GM23338 (cell line): ENCODE measurements at regions not wholly inside any gene's neighbourhood (a gene's known extent, or its start where the extent isn't known, plus 50 kb on each side); places are given as distances from the start of the nearest gene placed in this dataset.

Source experiments
- ATAC-seq: fragments of 200-7000 bp; cut with Tn5 transposase; 3 replicates; pipeline ENCODE4 v1.9.1; 2020
- DNase-seq: peaks from one replicate; pipeline ENCODE4 v3.0.0-alpha.2; 2015; ENCODE audit warnings: low spot score
- H2AFZ ChIP-seq: fragments of 200-600 bp; sonication (generic); 2 replicates; pipeline ENCODE4 v1.8.0; 2016; ENCODE audit warnings: antibody characterized with exemption, mild to moderate bottlenecking, moderate library complexity
- H3F3A ChIP-seq: fragments of 200-600 bp; sonication (generic); replicated peaks from 2 replicates; pipeline ENCODE4 v1.8.0; 2017; ENCODE audit warnings: antibody characterized with exemption, mixed run types, low read depth
- H3K27ac ChIP-seq: fragments of 200-600 bp; sonication (generic); 2 replicates; pipeline ENCODE4 v1.6.1; 2016; ENCODE audit warnings: low read depth
- H3K27me3 ChIP-seq: fragments of 200-600 bp; sonication (generic); 2 replicates; pipeline ENCODE4 v1.8.0; 2016; ENCODE audit warnings: mild to moderate bottlenecking, mixed run types, moderate library complexity; ENCODE audit not compliant: insufficient read depth
- H3K36me3 ChIP-seq: fragments of 200-600 bp; sonication (generic); 2 replicates; pipeline ENCODE4 v1.8.0; 2016; ENCODE audit warnings: mild to moderate bottlenecking; ENCODE audit not compliant: insufficient read depth
- H3K4me1 ChIP-seq: fragments of 200-600 bp; sonication (generic); 2 replicates; pipeline ENCODE4 v1.8.0; 2016; ENCODE audit warnings: mild to moderate bottlenecking, moderate library complexity; ENCODE audit not compliant: insufficient read depth
- H3K4me2 ChIP-seq: fragments of 200-600 bp; sonication (generic); 2 replicates; pipeline ENCODE4 v1.7.1; 2017; ENCODE audit warnings: mixed run types
- H3K4me3 ChIP-seq: fragments of 200-600 bp; sonication (generic); 2 replicates; pipeline ENCODE4 v1.6.1; 2016; ENCODE audit warnings: mixed run types
- H3K79me2 ChIP-seq: fragments of 200-600 bp; sonication (generic); replicated peaks from 2 replicates; pipeline ENCODE4 v1.8.0; 2017; ENCODE audit warnings: mild to moderate bottlenecking; ENCODE audit not compliant: insufficient read depth
- H3K9me2 ChIP-seq: fragments of 200-600 bp; sonication (generic); 2 replicates; pipeline ENCODE4 v1.8.0; 2017; ENCODE audit not compliant: insufficient read depth
- H4K20me1 ChIP-seq: fragments of 200-600 bp; sonication (generic); replicated peaks from 2 replicates; pipeline ENCODE4 v1.8.0; 2017; ENCODE audit warnings: mild to moderate bottlenecking; ENCODE audit not compliant: insufficient read depth
- H3K27ac Mint-ChIP-seq: 2 replicates; pipeline ENCODE4 v1.8.0; 2020; ENCODE audit warnings: inconsistent platforms, mild to moderate bottlenecking, moderate library complexity, mixed read lengths
- H3K27me3 Mint-ChIP-seq: 3 replicates; pipeline ENCODE4 v1.8.0; 2022; ENCODE audit warnings: low read depth, mild to moderate bottlenecking, moderate library complexity, mixed read lengths, inconsistent platforms; ENCODE audit not compliant: insufficient read depth, poor library complexity
- H3K36me3 Mint-ChIP-seq: 3 replicates; pipeline ENCODE4 v1.8.0; 2021; ENCODE audit warnings: low read depth, mild to moderate bottlenecking, inconsistent platforms, moderate library complexity, mixed read lengths
- H3K4me1 Mint-ChIP-seq: 3 replicates; pipeline ENCODE4 v1.8.0; 2020; ENCODE audit warnings: mild to moderate bottlenecking, inconsistent platforms, mixed read lengths
- H3K4me3 Mint-ChIP-seq: 3 replicates; pipeline ENCODE4 v1.8.0; 2021; ENCODE audit warnings: moderate library complexity, mild to moderate bottlenecking, inconsistent platforms, mixed read lengths
- H3K9me3 Mint-ChIP-seq: 3 replicates; pipeline ENCODE4 v1.8.0; 2020; ENCODE audit warnings: moderate library complexity, mild to moderate bottlenecking, inconsistent platforms, mixed read lengths
- CREB1 ChIP-seq: fragments of 250-450 bp; sonication (Bioruptor Pico); IDR thresholded peaks from 2 replicates; pipeline ENCODE4 v1.5.0; 2020; ENCODE audit warnings: low read depth, mild to moderate bottlenecking, moderate library complexity
- EZH2 ChIP-seq: fragments of 200-600 bp; sonication (generic); IDR thresholded peaks from one replicate; pipeline ENCODE4 v1.8.0; 2017; ENCODE audit warnings: antibody characterized with exemption, mild to moderate bottlenecking, low read depth; ENCODE audit not compliant: unreplicated experiment
- EZH2phosphoT487 ChIP-seq: fragments of 200-600 bp; sonication (generic); IDR thresholded peaks from one replicate; pipeline ENCODE4 v1.8.1; 2018; ENCODE audit warnings: antibody characterized with exemption; ENCODE audit not compliant: unreplicated experiment
- JUNB ChIP-seq: IDR thresholded peaks from one replicate; pipeline ENCODE4 v1.6.1; 2016; ENCODE audit warnings: antibody characterized with exemption; ENCODE audit not compliant: unreplicated experiment
- NANOG ChIP-seq: IDR thresholded peaks from 2 replicates; pipeline ENCODE4 v1.6.1; 2016; ENCODE audit warnings: antibody characterized with exemption, borderline replicate concordance
- POLR2AphosphoS5 ChIP-seq: IDR thresholded peaks from 2 replicates; pipeline ENCODE4 v1.6.1; 2016; ENCODE audit warnings: antibody characterized with exemption, low read depth
- STAT1 ChIP-seq: IDR thresholded peaks from one replicate; pipeline ENCODE4 v1.6.1; 2016; ENCODE audit warnings: antibody characterized with exemption; ENCODE audit not compliant: unreplicated experiment
- ZNF114 ChIP-seq: fragments of 250-450 bp; sonication (Bioruptor Pico); IDR thresholded peaks from 2 replicates; pipeline ENCODE4 v1.5.0; 2020; ENCODE audit warnings: mild to moderate bottlenecking, moderate library complexity
- ZNF331 ChIP-seq: fragments of 250-450 bp; sonication (Bioruptor Pico); IDR thresholded peaks from 2 replicates; pipeline ENCODE4 v1.5.0; 2020; ENCODE audit warnings: low read depth, mild to moderate bottlenecking, moderate library complexity
- TF ChIP-seq, protein P1 (sequence below), 2 experiments: fragments of 200-600 bp in 1 of 2; sonication (generic) in 1 of 2; conservative IDR thresholded peaks; 2 replicates each; pipeline versions ENCODE4 v1.5.1 to v1.6.1; 2016 to 2017; ENCODE audit warnings: antibody characterized with exemption in 2 of 2, low read depth in 2 of 2, mild to moderate bottlenecking in 2 of 2, moderate library complexity in 1 of 2
- TF ChIP-seq, protein P2 (sequence below): IDR thresholded peaks from one replicate; pipeline ENCODE4 v1.6.1; 2018; ENCODE audit warnings: antibody characterized with exemption; ENCODE audit not compliant: unreplicated experiment
- TF ChIP-seq, protein P3 (sequence below): fragments of 250-450 bp; sonication (Bioruptor Pico); IDR thresholded peaks from 2 replicates; pipeline ENCODE4 v1.5.0; 2020; ENCODE audit warnings: mild to moderate bottlenecking, moderate library complexity
- TF ChIP-seq, protein P4 (sequence below): IDR thresholded peaks from 2 replicates; pipeline ENCODE4 v1.6.1; 2016; ENCODE audit warnings: antibody characterized with exemption

DNA sequence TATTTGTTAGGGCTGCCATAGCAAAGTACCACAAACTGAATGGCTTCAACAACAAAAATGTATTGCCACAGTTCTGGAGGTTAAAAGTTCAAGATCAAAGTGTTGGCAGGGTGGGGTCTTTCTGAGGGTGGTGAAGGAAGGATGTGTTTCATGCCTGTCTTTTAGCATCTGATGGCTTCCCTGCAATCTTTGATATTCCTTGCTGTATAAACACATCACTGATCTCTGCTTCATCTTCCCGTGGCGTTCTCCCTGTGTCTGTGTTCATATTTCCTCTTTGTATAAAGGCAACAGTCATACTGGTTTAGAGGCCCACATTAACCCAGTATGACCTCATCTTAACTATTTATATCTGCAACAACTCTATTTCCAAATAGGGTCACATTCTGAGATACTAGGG, 167.5 kb downstream of the BTG1 start:
- no peak overlapping the region for H2AFZ ChIP-seq
- Mint-ChIP-seq H3K27ac (no peak overlapping the region), H3K4me1 (no peaks in the 10 kb centered on the region), H3K36me3 (no peaks in the 10 kb centered on the region), H3K9me3 (peaks cover 4% of the 10 kb centered on the region; the same call in 2 of the 3 replicates), H3K4me3 (no peak overlapping the region), H3K27me3 (peaks cover 3% of the 10 kb centered on the region)
- no peak for DNase-seq
- H3K4me2 ChIP-seq = no peak overlapping the region
- H3K27me3 ChIP-seq = no peaks in the 10 kb centered on the region
- no peak for ATAC-seq
- H3K4me1 ChIP-seq = no peaks in the 10 kb centered on the region
- TF ChIP-seq, protein P1, sequence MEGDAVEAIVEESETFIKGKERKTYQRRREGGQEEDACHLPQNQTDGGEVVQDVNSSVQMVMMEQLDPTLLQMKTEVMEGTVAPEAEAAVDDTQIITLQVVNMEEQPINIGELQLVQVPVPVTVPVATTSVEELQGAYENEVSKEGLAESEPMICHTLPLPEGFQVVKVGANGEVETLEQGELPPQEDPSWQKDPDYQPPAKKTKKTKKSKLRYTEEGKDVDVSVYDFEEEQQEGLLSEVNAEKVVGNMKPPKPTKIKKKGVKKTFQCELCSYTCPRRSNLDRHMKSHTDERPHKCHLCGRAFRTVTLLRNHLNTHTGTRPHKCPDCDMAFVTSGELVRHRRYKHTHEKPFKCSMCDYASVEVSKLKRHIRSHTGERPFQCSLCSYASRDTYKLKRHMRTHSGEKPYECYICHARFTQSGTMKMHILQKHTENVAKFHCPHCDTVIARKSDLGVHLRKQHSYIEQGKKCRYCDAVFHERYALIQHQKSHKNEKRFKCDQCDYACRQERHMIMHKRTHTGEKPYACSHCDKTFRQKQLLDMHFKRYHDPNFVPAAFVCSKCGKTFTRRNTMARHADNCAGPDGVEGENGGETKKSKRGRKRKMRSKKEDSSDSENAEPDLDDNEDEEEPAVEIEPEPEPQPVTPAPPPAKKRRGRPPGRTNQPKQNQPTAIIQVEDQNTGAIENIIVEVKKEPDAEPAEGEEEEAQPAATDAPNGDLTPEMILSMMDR (conservative IDR thresholded peaks at IDR 0.05; ENCODE audit: low read depth in 2 of 2) = no peak
- TF ChIP-seq ZNF331 (CRISPR knock-in tag) (no peak), NANOG (no peak), JUNB (no peak), EZH2 (no peak), ZNF114 (CRISPR knock-in tag) (no peak), CREB1 (CRISPR knock-in tag) (no peak), STAT1 (no peak), EZH2phosphoT487 (no peak), POLR2AphosphoS5 (no peak)
- TF ChIP-seq, protein P2, sequence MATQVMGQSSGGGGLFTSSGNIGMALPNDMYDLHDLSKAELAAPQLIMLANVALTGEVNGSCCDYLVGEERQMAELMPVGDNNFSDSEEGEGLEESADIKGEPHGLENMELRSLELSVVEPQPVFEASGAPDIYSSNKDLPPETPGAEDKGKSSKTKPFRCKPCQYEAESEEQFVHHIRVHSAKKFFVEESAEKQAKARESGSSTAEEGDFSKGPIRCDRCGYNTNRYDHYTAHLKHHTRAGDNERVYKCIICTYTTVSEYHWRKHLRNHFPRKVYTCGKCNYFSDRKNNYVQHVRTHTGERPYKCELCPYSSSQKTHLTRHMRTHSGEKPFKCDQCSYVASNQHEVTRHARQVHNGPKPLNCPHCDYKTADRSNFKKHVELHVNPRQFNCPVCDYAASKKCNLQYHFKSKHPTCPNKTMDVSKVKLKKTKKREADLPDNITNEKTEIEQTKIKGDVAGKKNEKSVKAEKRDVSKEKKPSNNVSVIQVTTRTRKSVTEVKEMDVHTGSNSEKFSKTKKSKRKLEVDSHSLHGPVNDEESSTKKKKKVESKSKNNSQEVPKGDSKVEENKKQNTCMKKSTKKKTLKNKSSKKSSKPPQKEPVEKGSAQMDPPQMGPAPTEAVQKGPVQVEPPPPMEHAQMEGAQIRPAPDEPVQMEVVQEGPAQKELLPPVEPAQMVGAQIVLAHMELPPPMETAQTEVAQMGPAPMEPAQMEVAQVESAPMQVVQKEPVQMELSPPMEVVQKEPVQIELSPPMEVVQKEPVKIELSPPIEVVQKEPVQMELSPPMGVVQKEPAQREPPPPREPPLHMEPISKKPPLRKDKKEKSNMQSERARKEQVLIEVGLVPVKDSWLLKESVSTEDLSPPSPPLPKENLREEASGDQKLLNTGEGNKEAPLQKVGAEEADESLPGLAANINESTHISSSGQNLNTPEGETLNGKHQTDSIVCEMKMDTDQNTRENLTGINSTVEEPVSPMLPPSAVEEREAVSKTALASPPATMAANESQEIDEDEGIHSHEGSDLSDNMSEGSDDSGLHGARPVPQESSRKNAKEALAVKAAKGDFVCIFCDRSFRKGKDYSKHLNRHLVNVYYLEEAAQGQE = no peak
- TF ChIP-seq, protein P3, sequence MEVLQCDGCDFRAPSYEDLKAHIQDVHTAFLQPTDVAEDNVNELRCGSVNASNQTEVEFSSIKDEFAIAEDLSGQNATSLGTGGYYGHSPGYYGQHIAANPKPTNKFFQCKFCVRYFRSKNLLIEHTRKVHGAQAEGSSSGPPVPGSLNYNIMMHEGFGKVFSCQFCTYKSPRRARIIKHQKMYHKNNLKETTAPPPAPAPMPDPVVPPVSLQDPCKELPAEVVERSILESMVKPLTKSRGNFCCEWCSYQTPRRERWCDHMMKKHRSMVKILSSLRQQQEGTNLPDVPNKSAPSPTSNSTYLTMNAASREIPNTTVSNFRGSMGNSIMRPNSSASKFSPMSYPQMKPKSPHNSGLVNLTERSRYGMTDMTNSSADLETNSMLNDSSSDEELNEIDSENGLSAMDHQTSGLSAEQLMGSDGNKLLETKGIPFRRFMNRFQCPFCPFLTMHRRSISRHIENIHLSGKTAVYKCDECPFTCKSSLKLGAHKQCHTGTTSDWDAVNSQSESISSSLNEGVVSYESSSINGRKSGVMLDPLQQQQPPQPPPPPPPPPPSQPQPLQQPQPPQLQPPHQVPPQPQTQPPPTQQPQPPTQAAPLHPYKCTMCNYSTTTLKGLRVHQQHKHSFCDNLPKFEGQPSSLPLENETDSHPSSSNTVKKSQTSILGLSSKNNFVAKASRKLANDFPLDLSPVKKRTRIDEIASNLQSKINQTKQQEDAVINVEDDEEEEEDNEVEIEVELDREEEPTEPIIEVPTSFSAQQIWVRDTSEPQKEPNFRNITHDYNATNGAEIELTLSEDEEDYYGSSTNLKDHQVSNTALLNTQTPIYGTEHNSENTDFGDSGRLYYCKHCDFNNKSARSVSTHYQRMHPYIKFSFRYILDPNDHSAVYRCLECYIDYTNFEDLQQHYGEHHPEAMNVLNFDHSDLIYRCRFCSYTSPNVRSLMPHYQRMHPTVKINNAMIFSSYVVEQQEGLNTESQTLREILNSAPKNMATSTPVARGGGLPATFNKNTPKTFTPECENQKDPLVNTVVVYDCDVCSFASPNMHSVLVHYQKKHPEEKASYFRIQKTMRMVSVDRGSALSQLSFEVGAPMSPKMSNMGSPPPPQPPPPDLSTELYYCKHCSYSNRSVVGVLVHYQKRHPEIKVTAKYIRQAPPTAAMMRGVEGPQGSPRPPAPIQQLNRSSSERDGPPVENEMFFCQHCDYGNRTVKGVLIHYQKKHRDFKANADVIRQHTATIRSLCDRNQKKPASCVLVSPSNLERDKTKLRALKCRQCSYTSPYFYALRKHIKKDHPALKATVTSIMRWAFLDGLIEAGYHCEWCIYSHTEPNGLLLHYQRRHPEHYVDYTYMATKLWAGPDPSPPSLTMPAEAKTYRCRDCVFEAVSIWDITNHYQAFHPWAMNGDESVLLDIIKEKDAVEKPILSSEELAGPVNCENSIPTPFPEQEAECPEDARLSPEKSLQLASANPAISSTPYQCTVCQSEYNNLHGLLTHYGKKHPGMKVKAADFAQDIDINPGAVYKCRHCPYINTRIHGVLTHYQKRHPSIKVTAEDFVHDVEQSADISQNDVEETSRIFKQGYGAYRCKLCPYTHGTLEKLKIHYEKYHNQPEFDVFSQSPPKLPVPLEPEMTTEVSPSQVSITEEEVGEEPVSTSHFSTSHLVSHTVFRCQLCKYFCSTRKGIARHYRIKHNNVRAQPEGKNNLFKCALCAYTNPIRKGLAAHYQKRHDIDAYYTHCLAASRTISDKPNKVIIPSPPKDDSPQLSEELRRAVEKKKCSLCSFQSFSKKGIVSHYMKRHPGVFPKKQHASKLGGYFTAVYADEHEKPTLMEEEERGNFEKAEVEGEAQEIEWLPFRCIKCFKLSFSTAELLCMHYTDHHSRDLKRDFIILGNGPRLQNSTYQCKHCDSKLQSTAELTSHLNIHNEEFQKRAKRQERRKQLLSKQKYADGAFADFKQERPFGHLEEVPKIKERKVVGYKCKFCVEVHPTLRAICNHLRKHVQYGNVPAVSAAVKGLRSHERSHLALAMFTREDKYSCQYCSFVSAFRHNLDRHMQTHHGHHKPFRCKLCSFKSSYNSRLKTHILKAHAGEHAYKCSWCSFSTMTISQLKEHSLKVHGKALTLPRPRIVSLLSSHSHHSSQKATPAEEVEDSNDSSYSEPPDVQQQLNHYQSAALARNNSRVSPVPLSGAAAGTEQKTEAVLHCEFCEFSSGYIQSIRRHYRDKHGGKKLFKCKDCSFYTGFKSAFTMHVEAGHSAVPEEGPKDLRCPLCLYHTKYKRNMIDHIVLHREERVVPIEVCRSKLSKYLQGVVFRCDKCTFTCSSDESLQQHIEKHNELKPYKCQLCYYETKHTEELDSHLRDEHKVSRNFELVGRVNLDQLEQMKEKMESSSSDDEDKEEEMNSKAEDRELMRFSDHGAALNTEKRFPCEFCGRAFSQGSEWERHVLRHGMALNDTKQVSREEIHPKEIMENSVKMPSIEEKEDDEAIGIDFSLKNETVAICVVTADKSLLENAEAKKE (CRISPR knock-in tag) = no peak
- TF ChIP-seq, protein P4, sequence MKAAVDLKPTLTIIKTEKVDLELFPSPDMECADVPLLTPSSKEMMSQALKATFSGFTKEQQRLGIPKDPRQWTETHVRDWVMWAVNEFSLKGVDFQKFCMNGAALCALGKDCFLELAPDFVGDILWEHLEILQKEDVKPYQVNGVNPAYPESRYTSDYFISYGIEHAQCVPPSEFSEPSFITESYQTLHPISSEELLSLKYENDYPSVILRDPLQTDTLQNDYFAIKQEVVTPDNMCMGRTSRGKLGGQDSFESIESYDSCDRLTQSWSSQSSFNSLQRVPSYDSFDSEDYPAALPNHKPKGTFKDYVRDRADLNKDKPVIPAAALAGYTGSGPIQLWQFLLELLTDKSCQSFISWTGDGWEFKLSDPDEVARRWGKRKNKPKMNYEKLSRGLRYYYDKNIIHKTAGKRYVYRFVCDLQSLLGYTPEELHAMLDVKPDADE = no peak
- H3K4me3 ChIP-seq = no peak overlapping the region
- no peaks in the 10 kb centered on the region for H3K79me2 ChIP-seq
- H3K9me2 ChIP-seq = no peaks in the 10 kb centered on the region
- no peaks in the 10 kb centered on the region for H3F3A ChIP-seq
- H4K20me1 ChIP-seq = no peaks in the 10 kb centered on the region
- H3K36me3 ChIP-seq = no peaks in the 10 kb centered on the region
- H3K27ac ChIP-seq = no peak overlapping the region
